ENCODE measurements at regions not wholly inside any gene's neighbourhood (a gene's known extent, or its start where the extent isn't known, plus 50 kb on each side); places are given as distances from the start of the nearest gene placed in this dataset.

DNA sequence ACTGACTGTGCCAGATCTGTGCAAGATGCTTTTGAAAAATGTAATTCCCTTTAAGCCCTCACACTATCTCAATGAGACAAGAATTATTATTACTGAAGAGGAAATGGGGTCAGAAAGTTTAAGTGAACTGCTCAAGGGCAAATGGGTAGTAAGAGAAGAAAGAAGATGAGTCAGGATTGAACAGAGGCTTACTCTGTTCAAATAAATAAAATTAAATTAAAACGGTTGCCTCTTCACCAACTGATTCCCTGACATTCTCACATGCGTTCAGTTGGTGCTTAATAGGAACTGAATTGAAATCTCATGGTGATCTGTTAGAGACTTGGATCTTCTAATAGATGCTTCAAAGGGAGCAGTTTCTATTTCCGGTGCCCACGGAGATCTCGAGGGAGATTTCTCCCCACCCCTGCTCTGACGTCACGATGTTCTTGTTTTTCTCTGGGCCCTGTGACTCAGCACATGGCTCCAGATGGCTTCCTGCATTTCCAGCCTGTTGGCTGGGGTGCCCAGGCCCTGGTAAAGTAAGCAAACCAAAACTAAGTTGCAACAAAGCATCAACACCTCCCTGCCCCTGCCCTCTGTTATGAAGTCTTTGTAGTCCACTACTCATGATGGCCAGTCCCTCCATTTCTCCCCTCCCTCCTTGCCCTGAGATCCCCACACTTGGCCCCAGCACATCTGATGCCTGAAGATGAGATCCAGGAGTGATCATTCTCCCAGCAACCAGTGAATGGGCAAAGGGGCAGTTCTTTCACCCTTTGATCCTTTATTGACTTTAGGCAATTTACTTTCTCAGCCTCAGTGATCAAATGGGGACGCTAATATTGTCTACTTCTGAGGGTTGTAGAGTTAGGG is 106.1 kb upstream of the CPEB4 start:
- no peaks in the 10 kb centered on the region for H3K9me2 ChIP-seq (replicated peaks; ENCODE audit: control insufficient read depth, low read length)
- peaks cover 9% of the 10 kb centered on the region for H3F3A ChIP-seq (ENCODE audit: control insufficient read depth, insufficient read depth)
- TF ChIP-seq, protein P1, sequence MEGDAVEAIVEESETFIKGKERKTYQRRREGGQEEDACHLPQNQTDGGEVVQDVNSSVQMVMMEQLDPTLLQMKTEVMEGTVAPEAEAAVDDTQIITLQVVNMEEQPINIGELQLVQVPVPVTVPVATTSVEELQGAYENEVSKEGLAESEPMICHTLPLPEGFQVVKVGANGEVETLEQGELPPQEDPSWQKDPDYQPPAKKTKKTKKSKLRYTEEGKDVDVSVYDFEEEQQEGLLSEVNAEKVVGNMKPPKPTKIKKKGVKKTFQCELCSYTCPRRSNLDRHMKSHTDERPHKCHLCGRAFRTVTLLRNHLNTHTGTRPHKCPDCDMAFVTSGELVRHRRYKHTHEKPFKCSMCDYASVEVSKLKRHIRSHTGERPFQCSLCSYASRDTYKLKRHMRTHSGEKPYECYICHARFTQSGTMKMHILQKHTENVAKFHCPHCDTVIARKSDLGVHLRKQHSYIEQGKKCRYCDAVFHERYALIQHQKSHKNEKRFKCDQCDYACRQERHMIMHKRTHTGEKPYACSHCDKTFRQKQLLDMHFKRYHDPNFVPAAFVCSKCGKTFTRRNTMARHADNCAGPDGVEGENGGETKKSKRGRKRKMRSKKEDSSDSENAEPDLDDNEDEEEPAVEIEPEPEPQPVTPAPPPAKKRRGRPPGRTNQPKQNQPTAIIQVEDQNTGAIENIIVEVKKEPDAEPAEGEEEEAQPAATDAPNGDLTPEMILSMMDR (IDR thresholded peaks at IDR 0.05; ENCODE audit: low read depth, low read length, poor library complexity, severe bottlenecking) = no peak
- TF ChIP-seq EZH2phosphoT487 (IDR thresholded peaks at IDR 0.05; ENCODE audit: borderline replicate concordance, low read length) = no peak
- peaks cover 65% of the 10 kb centered on the region for H3K4me1 ChIP-seq (ENCODE audit: control insufficient read depth, low read length)
- H3K27me3 ChIP-seq (ENCODE audit: control insufficient read depth, low read length) = no peaks in the 10 kb centered on the region
- peak overlapping the region; percentile 27 for H3K27ac ChIP-seq (ENCODE audit: low read depth, low read length)
- no peaks in the 10 kb centered on the region for H3K36me3 ChIP-seq (ENCODE audit: control insufficient read depth, low read length)
- peak overlapping the region; percentile 33 for H3K4me3 ChIP-seq (ENCODE audit: low read length)
- H3K4me2 ChIP-seq (ENCODE audit: low read length) = peak overlapping the region; percentile 57
- H4K20me1 ChIP-seq (ENCODE audit: control insufficient read depth, insufficient read depth, low read depth, low read length) = no peaks in the 10 kb centered on the region
- no peaks in the 10 kb centered on the region for H3K79me2 ChIP-seq (ENCODE audit: control insufficient read depth, low read length)
- no peaks in the 10 kb centered on the region for H3K9me3 ChIP-seq (ENCODE audit: control insufficient read depth, insufficient read depth, low read length)

DNA sequence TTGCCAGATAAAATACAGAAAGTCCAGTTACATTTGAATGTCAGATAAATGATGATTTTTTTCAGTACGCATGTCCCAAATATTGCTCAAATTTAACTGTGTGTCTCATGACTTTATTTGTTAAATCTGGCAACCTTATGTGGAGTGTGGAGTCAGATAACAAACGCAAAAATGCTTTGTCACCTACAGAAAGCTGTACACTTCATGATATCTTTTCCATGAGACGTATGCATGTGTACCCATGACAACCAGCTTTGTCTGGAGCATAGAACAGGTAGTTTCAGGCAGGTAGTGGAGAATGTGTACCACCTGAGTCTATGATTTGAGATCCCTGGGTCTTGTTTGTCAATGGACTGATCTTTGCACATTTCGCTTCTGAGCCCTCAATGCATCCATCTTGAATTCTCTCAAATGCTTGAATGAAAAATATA is 105.5 kb upstream of the CPEB4 start:
- Histone ChIP-seq H3F3A (ENCODE audit: control insufficient read depth, insufficient read depth) (peaks cover 9% of the 10 kb centered on the region), H3K4me2 (ENCODE audit: low read length) (peak overlapping the region; percentile 57), H4K20me1 (ENCODE audit: control insufficient read depth, insufficient read depth, low read depth, low read length) (no peaks in the 10 kb centered on the region), H3K4me1 (ENCODE audit: control insufficient read depth, low read length) (peaks cover 65% of the 10 kb centered on the region), H3K9me3 (ENCODE audit: control insufficient read depth, insufficient read depth, low read length) (no peaks in the 10 kb centered on the region), H3K4me3 (ENCODE audit: low read length) (peak overlapping the region; percentile 33; the same call in 1 of the 2 replicates), H3K9me2 (replicated peaks; ENCODE audit: control insufficient read depth, low read length) (no peaks in the 10 kb centered on the region), H3K36me3 (ENCODE audit: control insufficient read depth, low read length) (no peaks in the 10 kb centered on the region), H3K27ac (ENCODE audit: low read depth, low read length) (no peak overlapping the region), H3K79me2 (ENCODE audit: control insufficient read depth, low read length) (no peaks in the 10 kb centered on the region), H3K27me3 (ENCODE audit: control insufficient read depth, low read length) (no peaks in the 10 kb centered on the region)
- no peak for TF ChIP-seq EZH2phosphoT487 (IDR thresholded peaks at IDR 0.05; ENCODE audit: borderline replicate concordance, low read length)
- TF ChIP-seq, protein P1 (IDR thresholded peaks at IDR 0.05; ENCODE audit: low read depth, low read length, poor library complexity, severe bottlenecking) = no peak

DNA sequence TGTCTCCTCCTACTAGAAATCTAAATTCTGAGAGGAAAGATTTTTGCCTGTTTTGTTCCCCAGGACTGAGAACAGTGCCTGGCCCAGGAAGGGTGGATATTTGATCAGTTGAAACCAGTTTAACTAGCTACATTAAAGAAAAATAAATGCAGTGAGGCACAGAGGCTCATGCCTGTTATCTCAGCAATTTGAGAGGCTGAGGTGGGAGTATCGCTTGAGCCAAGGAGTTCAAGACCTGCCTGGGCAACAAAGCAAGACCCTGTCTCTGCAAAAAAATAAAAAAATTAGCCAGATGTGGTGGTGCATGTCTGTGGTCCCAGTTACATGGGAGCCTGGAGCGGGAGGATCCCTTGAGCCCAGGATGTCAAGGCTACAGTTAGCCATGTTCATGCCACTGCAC is 104.8 kb upstream of the CPEB4 start:
- Histone ChIP-seq H3K27me3 (ENCODE audit: control insufficient read depth, low read length) (no peaks in the 10 kb centered on the region), H3K9me3 (ENCODE audit: control insufficient read depth, insufficient read depth, low read length) (no peaks in the 10 kb centered on the region), H3K9me2 (replicated peaks; ENCODE audit: control insufficient read depth, low read length) (no peaks in the 10 kb centered on the region), H4K20me1 (ENCODE audit: control insufficient read depth, insufficient read depth, low read depth, low read length) (no peaks in the 10 kb centered on the region), H3K4me2 (ENCODE audit: low read length) (peak overlapping the region; percentile 23), H3K36me3 (ENCODE audit: control insufficient read depth, low read length) (no peaks in the 10 kb centered on the region), H3K4me1 (ENCODE audit: control insufficient read depth, low read length) (peaks cover 58% of the 10 kb centered on the region), H3K79me2 (ENCODE audit: control insufficient read depth, low read length) (no peaks in the 10 kb centered on the region), H3K27ac (ENCODE audit: low read depth, low read length) (no peak overlapping the region), H3F3A (ENCODE audit: control insufficient read depth, insufficient read depth) (peaks cover 8% of the 10 kb centered on the region), H3K4me3 (ENCODE audit: low read length) (no peak overlapping the region)
- no peak for TF ChIP-seq EZH2phosphoT487 (IDR thresholded peaks at IDR 0.05; ENCODE audit: borderline replicate concordance, low read length)
- TF ChIP-seq, protein P1 (IDR thresholded peaks at IDR 0.05; ENCODE audit: low read depth, low read length, poor library complexity, severe bottlenecking) = no peak
